Right ventricle myocardium inferior (tissue), 1 donor: ENCODE measurements at regions not wholly inside any gene's neighbourhood (a gene's known extent, or its start where the extent isn't known, plus 50 kb on each side); places are given as distances from the start of the nearest gene placed in this dataset.
"Not testable (repeated sequence)": the region's sequence is repeated elsewhere in the genome, so short reads cannot be mapped to it uniquely, and the experiment has no call there.

Experiments used
- ATAC-seq: fragments of 200-7000 bp; cut with Tn5 transposase; one replicate; pipeline ENCODE4 v1.9.1; 2020; ENCODE audit warnings: mild to moderate bottlenecking, moderate library complexity
- DNase-seq: peaks from one replicate; pipeline ENCODE4 v3.0.0; 2021; ENCODE audit errors: missing footprints
- intact Hi-C: fragments of 100-400 bp; cut with DNase I; formaldehyde crosslinking; loops from one replicate; pipeline ENCODE4 v1.11.0; 2022
- donor health status: DM: no; HTN: yes; CAD: no; lungs with severe emphysema.

DNA sequence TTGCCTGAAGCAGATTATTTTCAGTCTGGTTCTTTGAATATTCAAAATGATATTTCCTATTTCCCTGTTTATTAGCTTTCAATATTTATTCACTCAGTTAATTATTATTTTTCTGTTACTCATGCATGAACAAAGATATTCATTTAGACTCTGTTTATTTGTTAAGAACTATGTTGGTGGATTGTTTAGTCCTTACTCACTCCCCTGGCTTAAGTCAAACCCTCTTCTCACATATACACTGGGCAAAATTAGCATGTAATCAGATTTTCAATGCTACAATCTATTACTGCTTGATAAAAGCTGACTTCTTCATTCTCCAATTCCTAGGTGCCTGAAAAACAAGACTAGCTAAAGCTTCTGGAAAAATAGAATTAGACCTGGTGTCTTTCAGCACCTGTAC lies 335.8 kb downstream of the FAT4 start:
- intact Hi-C loops: no loop called here
- DNase-seq (no peak), ATAC-seq (no peak)

DNA sequence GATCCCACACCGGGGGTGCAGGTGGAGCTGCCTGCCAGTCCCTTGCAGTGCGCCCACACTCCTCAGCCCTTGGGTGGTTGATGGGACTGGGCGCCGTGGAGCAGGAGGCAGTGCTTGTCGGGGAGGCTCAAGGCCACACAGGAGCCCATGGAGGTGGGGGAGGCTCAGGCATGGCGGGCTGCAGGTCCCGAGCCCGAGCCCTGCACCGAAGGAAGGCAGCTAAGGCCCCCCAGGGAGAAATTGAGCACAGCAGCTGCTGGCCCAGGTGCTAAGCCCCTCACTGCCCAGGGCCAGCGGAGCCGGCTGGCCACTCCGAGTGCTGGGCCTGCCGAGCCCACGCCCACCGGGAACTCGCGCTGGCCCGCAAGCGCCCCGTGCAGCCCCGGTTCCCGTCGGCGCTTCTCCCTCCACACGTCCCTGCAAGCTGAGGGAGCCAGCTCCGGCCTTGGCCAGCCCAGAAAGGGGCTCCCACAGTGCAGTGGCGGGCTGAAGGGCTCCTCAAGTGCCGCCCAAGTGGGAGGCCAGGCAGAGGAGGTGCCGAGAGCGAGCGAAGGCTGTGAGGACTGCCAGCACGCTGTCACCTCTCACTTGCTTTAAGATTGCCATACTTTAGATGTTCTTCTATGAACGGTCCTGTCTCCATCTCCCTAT lies 337.1 kb downstream of the FAT4 start:
- ATAC-seq, intact Hi-C loops: not testable (repeated sequence)
- peak; percentile 63 for DNase-seq

- intact Hi-C loops: no loop called here
- ATAC-seq (no peak), DNase-seq (no peak)
These were observed 344.0 kb downstream of the FAT4 start for GRCh38 chr4:125658773-125659172.

DNA sequence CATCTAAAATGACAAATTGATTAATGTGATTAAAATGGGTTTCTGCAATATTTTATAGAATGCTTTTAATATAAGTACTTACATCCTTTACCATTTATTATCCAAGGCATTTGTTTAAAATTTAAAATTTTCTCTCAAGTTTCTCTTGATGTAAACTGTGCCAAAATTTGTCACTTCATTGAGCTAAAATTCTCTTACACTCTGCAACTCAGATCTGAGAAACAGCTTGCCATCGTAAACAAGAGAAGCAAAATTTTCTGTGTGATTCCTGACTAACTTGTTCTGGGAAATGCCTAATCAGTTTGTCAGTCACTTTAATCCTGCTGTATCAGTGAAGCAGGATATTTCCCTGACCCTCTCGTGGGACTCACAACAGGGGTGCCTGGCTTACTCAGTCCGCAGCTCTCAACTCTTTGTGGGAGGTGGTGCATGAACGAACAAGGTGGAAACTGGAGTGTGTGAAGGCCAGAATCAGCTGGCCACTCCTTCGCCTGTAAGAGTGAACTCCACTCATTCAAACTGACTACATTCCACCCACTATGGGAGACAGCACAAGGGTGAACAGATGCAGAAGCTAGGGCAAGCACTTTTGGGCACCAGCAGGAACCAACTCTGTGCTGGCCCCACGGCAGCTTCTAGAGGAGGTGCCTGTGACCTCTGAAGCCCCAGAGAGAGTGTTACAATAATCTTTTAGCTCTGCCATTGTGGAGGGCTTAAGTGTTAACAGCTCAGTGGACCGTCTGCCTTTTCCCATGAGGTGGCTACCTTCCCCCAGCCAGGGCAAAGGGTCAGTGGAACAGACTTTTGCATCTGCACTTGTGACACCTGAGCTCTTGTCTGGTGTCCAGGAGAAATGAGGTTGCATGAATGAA lies 349.4 kb downstream of the FAT4 start:
- ATAC-seq (no peak), DNase-seq (no peak)
- intact Hi-C loops: no loop called here

- intact Hi-C loops: no loop called here
- ATAC-seq (no peak), DNase-seq (no peak)
These were observed 351.9 kb downstream of the FAT4 start for GRCh38 chr4:125666635-125667034.

DNA sequence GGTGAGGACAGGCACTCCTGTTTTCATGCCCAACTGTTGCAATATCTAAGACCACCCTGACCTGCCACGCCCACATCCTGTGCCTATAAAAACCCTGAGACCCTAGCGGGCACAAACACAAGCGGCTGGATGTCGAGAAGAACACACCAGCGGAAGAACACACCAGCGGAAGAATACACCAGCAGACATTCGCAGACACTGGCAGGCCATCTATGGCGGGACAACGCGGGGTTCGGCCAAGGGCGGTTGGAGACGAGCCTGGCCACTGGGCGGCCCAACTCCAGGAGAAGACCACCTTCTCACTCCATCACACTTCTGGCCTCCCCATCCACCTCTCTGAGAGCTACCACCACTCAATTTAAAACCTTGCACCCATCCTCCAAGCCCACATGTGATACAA lies 361.4 kb downstream of the FAT4 start:
- DNase-seq: no peak
- no peak for ATAC-seq

GRCh38 chr4:125676583-125676982 lies 361.8 kb downstream of the FAT4 start:
- ATAC-seq (no peak), DNase-seq (no peak)
- intact Hi-C loops: no loop called here

More for the DNA sequence above, 361.4 kb downstream of the FAT4 start:
- intact Hi-C loops: no loop called here

DNA sequence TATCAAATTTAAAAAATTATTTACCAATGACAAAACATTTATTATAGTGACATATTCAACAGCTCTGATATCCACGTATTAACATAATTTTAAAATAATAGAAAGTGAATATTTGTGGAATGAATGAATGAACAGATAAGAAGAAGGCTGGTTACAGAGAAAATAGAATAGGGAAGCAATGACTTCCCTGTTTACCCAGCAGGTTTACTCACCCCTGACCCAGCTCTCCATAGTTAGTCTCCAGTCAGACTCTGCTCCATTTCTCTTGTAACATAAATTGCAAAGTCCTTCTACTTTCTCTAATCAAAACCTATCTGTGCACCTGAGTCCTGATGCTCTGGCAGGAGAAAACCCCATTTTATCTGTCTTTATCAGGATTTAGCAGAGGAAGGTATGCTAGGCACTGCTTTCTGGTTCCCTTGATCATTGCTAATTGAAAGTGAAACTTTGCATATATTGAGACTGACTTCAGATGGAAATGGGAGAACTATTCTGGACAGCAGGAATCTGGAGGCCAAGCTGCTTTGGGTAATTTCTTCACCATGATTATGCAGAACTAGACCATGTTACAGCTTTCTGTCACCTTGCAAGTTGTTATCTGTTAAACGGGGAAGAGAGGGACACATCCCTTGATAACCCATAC lies 363.0 kb downstream of the FAT4 start:
- no peak for ATAC-seq
- DNase-seq: no peak
- intact Hi-C loops: no loop called here

- no peak for DNase-seq
- ATAC-seq: no peak
- intact Hi-C loops: no loop called here
These were observed 365.2 kb downstream of the FAT4 start for GRCh38 chr4:125679989-125680388.

- intact Hi-C loops: no loop called here
- DNase-seq: no peak
- ATAC-seq: no peak
These were observed 366.5 kb downstream of the FAT4 start for GRCh38 chr4:125681240-125681639.

DNA sequence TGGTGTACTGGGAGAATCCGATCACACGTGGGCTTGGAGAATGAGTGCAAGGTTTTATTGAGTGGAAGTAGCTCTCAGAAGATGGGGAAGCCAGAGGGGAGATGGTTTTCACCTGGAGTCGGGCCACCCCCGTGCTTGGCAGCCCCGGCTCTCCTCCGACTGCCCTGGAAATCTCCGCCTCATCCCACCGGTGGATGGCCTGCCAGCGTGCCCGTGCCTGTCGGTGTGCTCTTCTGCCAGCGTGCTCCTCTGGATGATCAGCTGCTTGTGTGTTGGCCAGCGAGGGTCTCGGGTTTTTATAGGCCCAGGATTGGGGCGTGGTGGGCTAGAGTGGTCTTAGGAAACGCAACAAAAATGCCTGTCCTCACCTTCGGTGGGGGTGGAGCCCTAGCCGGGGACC lies 368.0 kb downstream of the FAT4 start:
- intact Hi-C loops: no loop called here
- ATAC-seq: no peak
- peak; percentile 61 for DNase-seq

DNA sequence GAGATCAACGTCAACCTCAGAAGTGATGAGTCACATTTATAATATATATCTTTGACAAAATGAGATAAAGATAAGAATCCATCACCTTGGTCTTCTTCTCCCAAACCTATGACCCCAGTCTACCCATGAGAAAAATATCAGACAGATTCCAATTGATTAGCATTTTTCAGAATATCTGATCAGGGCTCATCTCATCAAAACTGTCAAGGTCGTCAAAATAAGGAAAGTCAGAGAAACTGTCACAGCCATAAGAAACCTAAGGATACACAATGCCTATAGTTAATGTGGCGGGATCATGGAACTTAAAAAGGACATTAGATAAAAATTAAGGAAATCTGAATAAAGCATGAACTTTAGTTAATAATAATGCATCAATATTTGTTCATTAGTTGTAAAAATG lies 374.1 kb downstream of the FAT4 start:
- intact Hi-C loops: no loop called here
- no peak for ATAC-seq
- DNase-seq: no peak

DNA sequence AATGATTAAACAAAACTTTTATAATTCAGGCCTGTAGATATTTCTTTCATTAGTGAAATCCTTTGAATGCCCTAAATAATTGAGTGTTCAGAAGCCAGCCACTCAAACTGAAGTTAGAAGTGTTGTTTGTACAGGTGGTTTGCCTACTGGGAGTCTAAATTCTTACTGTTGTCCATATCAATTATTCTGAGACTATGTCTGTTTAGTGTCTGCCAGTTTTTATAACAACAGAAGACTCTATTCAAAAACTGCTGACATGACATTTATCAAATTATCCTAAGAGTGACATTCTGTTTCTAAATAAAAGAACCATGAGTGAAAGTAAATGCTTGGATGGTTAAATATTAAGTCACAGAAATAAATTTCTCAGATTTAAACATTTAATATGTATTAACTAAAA lies 375.1 kb downstream of the FAT4 start:
- no peak for ATAC-seq
- intact Hi-C loops: no loop called here
- DNase-seq: no peak

DNA sequence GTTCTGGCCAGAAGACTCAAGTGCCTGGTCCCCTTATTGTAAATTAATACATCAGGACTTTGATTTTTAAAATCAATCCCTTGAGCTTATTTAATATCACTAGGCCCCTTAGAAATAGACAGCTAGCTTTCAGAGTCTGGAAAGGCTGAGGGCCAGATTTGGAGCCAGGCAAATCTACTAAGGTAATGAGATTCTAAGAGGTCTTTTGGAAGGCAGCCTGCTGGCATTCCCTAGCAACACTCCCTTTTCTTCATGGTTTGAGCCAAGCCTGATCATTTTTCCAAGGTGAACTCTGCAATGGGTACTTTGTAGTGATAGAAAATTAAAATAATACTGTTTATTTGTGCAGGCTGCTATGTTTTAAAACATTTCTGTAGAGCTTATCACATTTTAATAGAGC lies 378.5 kb downstream of the FAT4 start:
- no peak for ATAC-seq
- DNase-seq: no peak
- intact Hi-C loops: no loop called here

DNA sequence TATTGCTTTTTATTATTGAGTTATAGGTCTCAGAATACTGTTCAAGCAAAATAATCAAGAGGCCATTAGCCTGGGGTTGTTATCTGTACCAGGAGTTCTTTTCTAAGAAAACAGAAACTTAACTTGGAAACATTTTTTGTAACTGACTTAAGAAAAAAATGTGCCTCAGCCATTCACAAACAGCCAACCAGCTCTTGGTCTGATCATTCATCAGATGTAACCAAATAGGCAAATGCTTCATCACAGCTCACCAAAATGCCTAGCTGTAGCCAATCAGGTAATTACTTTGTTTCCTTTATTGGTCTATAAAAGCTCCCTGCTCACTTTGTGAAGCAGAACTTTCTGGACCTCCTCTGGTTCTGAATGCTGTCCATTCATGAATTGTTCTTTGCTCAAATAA lies 387.7 kb downstream of the FAT4 start:
- DNase-seq (no peak), ATAC-seq (no peak)
- intact Hi-C loops: no loop called here

GRCh38 chr4:125703443-125703842 lies 388.7 kb downstream of the FAT4 start:
- intact Hi-C loops: no loop called here
- DNase-seq (no peak), ATAC-seq (no peak)

DNA sequence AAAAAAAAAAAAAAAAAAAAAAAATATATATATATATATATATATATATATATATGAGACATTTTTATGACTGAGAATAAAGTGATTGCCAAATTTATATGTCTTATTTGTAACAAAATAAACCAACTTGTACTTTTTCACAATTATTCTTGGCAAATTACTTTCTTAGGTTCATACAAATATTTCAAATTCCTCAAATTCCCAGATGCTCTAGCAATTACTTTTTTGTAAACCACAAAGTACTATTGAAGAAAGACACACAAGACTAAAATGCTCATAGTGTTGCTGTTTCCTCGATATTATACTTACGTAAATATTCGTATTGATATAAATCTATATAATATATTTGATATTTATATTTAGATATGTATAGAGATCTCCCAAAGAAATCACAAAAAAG lies 390.0 kb downstream of the FAT4 start:
- no peak for DNase-seq
- intact Hi-C loops: no loop called here
- ATAC-seq: no peak

DNA sequence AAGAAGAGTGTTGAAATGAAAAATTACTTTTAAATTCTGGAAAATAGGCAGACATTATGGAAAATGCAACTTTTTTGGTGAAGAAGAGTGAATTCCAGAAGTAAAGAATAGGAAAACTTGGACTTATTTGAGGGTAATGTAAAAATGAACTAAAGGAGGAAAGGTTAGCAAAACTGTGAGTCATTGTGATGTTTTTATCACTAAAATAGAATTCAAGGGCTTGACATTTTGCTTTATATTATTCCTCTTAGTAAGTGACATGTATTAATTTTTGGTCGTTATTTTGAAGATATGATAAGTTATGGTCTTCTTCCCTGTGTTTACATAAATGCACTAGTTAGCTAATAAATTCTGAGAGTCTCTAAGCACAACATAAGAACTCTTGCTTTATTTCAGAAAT lies 390.9 kb downstream of the FAT4 start:
- intact Hi-C loops: no loop called here
- DNase-seq (no peak), ATAC-seq (no peak)

- DNase-seq (no peak), ATAC-seq (no peak)
- intact Hi-C loops: no loop called here
These were observed 392.6 kb downstream of the FAT4 start for GRCh38 chr4:125707397-125707796.

DNA sequence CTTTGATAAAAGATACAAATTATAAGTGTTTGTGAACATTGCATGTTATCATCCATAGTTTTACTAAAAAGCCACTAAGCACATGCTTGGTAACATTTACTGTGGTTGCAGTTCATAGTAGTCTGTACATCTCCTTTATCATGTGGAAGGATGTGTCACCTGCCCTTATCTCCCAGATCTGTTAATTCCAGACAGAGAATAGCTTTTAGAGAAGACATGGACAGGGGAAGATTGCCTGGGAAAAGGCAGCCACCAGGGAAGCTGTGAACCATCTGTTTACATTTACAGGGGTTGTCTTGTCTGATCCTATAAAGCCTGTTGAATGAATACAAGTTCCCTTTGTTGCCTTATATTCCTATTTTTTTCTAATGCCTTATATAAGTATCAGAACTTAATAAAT lies 396.0 kb downstream of the FAT4 start:
- intact Hi-C loops: no loop called here
- ATAC-seq (no peak), DNase-seq (no peak)
